Panc1 (cell line): ENCODE measurements at regions not wholly inside any gene's neighbourhood (a gene's known extent, or its start where the extent isn't known, plus 50 kb on each side); places are given as distances from the start of the nearest gene placed in this dataset.

Experiments used
- ATAC-seq: fragments of 200-7000 bp; cut with Tn5 transposase; 2 replicates; pipeline ENCODE4 v1.9.1; 2020; ENCODE audit warnings: mild to moderate bottlenecking, moderate library complexity
- BruUV-seq: library from RNA; stranded (reverse); fragments of 400-500 nt; replicated peaks from 2 replicates; lab custom pipeline; 2021; lab: Mats Ljungman, UMichigan
- CTCF ChIA-PET: fragments of 300-600 bp; sonication (Branson Sonifier 250); formaldehyde crosslinking; loops from one replicate; lab custom pipeline; 2022; ENCODE audit warnings: antibody characterized with exemption; lab: Charles Lee
- POLR2A ChIA-PET: fragments of 300-600 bp; sonication (Branson Sonifier 250); formaldehyde crosslinking; loops from one replicate; lab custom pipeline; 2022; ENCODE audit warnings: antibody characterized with exemption; lab: Charles Lee
- DNase-seq: peaks from one replicate; pipeline ENCODE4 v3.0.0-alpha.2; 2010; ENCODE audit warnings: low read depth, low spot score
- H3K27ac ChIP-seq: 2 replicates; pipeline ENCODE4 v1.5.1; 2011; ENCODE audit warnings: mild to moderate bottlenecking, low read length, inconsistent platforms
- H3K27me3 ChIP-seq: fragments of 200-500 bp; sonication (Bioruptor generic); 2 replicates; pipeline ENCODE4 v1.6.0; 2014; ENCODE audit warnings: low read length, inconsistent platforms; ENCODE audit not compliant: control insufficient read depth, insufficient read depth
- H3K36me3 ChIP-seq: fragments of 200-500 bp; sonication (Bioruptor generic); 2 replicates; pipeline ENCODE4 v1.5.1; 2014; ENCODE audit warnings: inconsistent platforms, mild to moderate bottlenecking, low read length, moderate library complexity; ENCODE audit not compliant: control insufficient read depth, insufficient read depth
- H3K4me1 ChIP-seq: 2 replicates; pipeline ENCODE4 v1.5.1; 2011; ENCODE audit warnings: inconsistent platforms, mild to moderate bottlenecking, low read length, moderate library complexity; ENCODE audit not compliant: control insufficient read depth, insufficient read depth
- H3K4me3 ChIP-seq, 2 experiments: 2 replicates each; pipeline ENCODE4 v1.5.1; 2011 to 2012; ENCODE audit warnings: low read depth in 2 of 2, low read length in 2 of 2, mild to moderate bottlenecking in 2 of 2, inconsistent platforms in 1 of 2, moderate library complexity in 1 of 2
- H3K9me3 ChIP-seq: fragments of 200-500 bp; sonication (Bioruptor generic); 2 replicates; pipeline ENCODE4 v1.5.1; 2014; ENCODE audit warnings: low read depth, mild to moderate bottlenecking, inconsistent platforms, low read length, moderate library complexity; ENCODE audit not compliant: control insufficient read depth, insufficient read depth
- CTCF ChIP-seq: fragments of 450-650 bp; IDR thresholded peaks from 2 replicates; pipeline ENCODE4 v1.5.1; 2017; ENCODE audit warnings: mild to moderate bottlenecking
- POLR2AphosphoS5 ChIP-seq: IDR thresholded peaks from 2 replicates; pipeline ENCODE4 v1.6.1; 2012; ENCODE audit warnings: mild to moderate bottlenecking, low read depth, low read length, moderate library complexity
- REST ChIP-seq, 2 experiments: IDR thresholded peaks; 2 replicates each; pipeline ENCODE4 v1.6.1; 2011 to 2012; ENCODE audit warnings: low read depth in 2 of 2, control low read depth in 1 of 2, low read length in 1 of 2, mild to moderate bottlenecking in 1 of 2, moderate library complexity in 1 of 2; ENCODE audit not compliant: insufficient read depth in 1 of 2
- SIN3A ChIP-seq: IDR thresholded peaks from 2 replicates; pipeline ENCODE4 v1.6.1; 2012; ENCODE audit warnings: low read depth, mild to moderate bottlenecking, low read length, moderate library complexity, borderline replicate concordance; ENCODE audit not compliant: insufficient read depth
- TCF7L2 ChIP-seq: IDR thresholded peaks from 2 replicates; pipeline ENCODE4 v1.6.1; 2011; ENCODE audit warnings: mild to moderate bottlenecking, low read depth, low read length, inconsistent platforms
- in situ Hi-C: cut with HindIII; loops from 2 replicates; pipeline ENCODE4 v1.10.0; 2016; ENCODE audit warnings: low sequenced_read_pairs, low pct_unique_long_range_greater_than_20kb
- intact Hi-C: fragments of 100-400 bp; cut with micrococcal nuclease; formaldehyde crosslinking; loops from one replicate; pipeline ENCODE4 v1.10.0; 2022; ENCODE audit not compliant: unreplicated experiment

- H3K27me3 ChIP-seq, result peaks cover 7% of the 10 kb centered on the region
- intact Hi-C loops, result no loop called here
- no peak overlapping the region for H3K27ac ChIP-seq
- no peak for TF ChIP-seq POLR2AphosphoS5
- H3K4me3 ChIP-seq, result 0 out of 4 replicates have a peak overlapping the region, but pooled peaks of 1 of the 2 experiments have one; percentile 4
- ChIA-PET POLR2A (no interaction called here), CTCF (no interaction called here)
- no peaks in the 10 kb centered on the region; the same call in 1 of the 2 replicates for H3K4me1 ChIP-seq
- DNase-seq, result no peak
- H3K9me3 ChIP-seq, result peaks cover 2% of the 10 kb centered on the region; the same call in 1 of the 2 replicates
- no peak; the same call in 1 of the 2 replicates for ATAC-seq
- no peaks in the 10 kb centered on the region for H3K36me3 ChIP-seq
- BruUV-seq, result no TSS peak
- in situ Hi-C loops, result no loop called here
These were observed 254.6 kb upstream of the SOX14 start for GRCh38 chr3:137509354-137510045.

- Histone ChIP-seq H3K36me3 (no peaks in the 10 kb centered on the region), H3K27ac (no peak overlapping the region), H3K9me3 (no peaks in the 10 kb centered on the region), H3K4me3 (no peak overlapping the region), H3K4me1 (no peaks in the 10 kb centered on the region; the same call in 1 of the 2 replicates), H3K27me3 (peaks cover 7% of the 10 kb centered on the region)
- DNase-seq (no peak), ATAC-seq (no peak)
- ChIA-PET CTCF (no interaction called here), POLR2A (no interaction called here)
- TF ChIP-seq CTCF (no peak), SIN3A (no peak), TCF7L2 (no peak), POLR2AphosphoS5 (no peak)
- intact Hi-C loops, result no loop called here
- in situ Hi-C loops, result no loop called here
- BruUV-seq, result no TSS peak
These were observed 252.5 kb upstream of the SOX14 start for GRCh38 chr3:137511655-137512054.

GRCh38 chr3:137514853-137515252 lies 249.3 kb upstream of the SOX14 start:
- no peak for ATAC-seq
- no peaks in the 10 kb centered on the region for H3K36me3 ChIP-seq

More at GRCh38 chr3:137514853-137515252, 249.3 kb upstream of the SOX14 start:
- Histone ChIP-seq H3K4me3 (no peak overlapping the region), H3K27ac (no peak overlapping the region), H3K27me3 (0 out of 2 replicates have a peak, but pooled peaks cover 2% of the 10 kb centered on the region), H3K9me3 (no peaks in the 10 kb centered on the region), H3K4me1 (no peaks in the 10 kb centered on the region; the same call in 1 of the 2 replicates)
- BruUV-seq, result no TSS peak
- DNase-seq, result no peak
- intact Hi-C loops (no loop called here), in situ Hi-C loops (no loop called here)
- ChIA-PET POLR2A (no interaction called here), CTCF (no interaction called here)
- TF ChIP-seq REST (IDR thresholded peaks at IDR 0.05; ENCODE audit: insufficient read depth in 1 of 2, low read depth in 2 of 2, low read length in 1 of 2), result no peak
- peak; percentile 13; the same call in 1 of the 2 replicates for TF ChIP-seq CTCF
- no peak for TF ChIP-seq TCF7L2
- no peak for TF ChIP-seq POLR2AphosphoS5
